ENCODE measurements at regions not wholly inside any gene's neighbourhood (a gene's known extent, or its start where the extent isn't known, plus 50 kb on each side); places are given as distances from the start of the nearest gene placed in this dataset.

- TF ChIP-seq ZFX (IDR thresholded peaks at IDR 0.05; ENCODE audit: borderline replicate concordance) (no peak), CTCF (IDR thresholded peaks at IDR 0.05) (no peak)
These were observed 141.9 kb upstream of the C14orf180 start for GRCh38 chr14:104437703-104438102.

GRCh38 chr14:104438166-104438887 is 141.2 kb upstream of the C14orf180 start:
- H3K27ac ChIP-seq: no peak overlapping the region
- TF ChIP-seq ZFX (IDR thresholded peaks at IDR 0.05; ENCODE audit: borderline replicate concordance): no peak
- no peak for TF ChIP-seq CTCF (IDR thresholded peaks at IDR 0.05)

More at GRCh38 chr14:104437703-104438102, 141.9 kb upstream of the C14orf180 start:
- no peak overlapping the region for H3K27ac ChIP-seq

- no peak overlapping the region for H3K27ac ChIP-seq
- TF ChIP-seq CTCF (IDR thresholded peaks at IDR 0.05): no peak
- TF ChIP-seq ZFX (IDR thresholded peaks at IDR 0.05; ENCODE audit: borderline replicate concordance): no peak
These were observed 139.9 kb upstream of the C14orf180 start for GRCh38 chr14:104439625-104440024.

- TF ChIP-seq CTCF (IDR thresholded peaks at IDR 0.05): no peak
- TF ChIP-seq ZFX (IDR thresholded peaks at IDR 0.05; ENCODE audit: borderline replicate concordance): no peak
- no peak overlapping the region for H3K27ac ChIP-seq
These were observed 139.1 kb upstream of the C14orf180 start for GRCh38 chr14:104440297-104440956.

- H3K27ac ChIP-seq: no peak overlapping the region
- TF ChIP-seq CTCF (IDR thresholded peaks at IDR 0.05) (no peak), ZFX (IDR thresholded peaks at IDR 0.05; ENCODE audit: borderline replicate concordance) (no peak)
These were observed 138.1 kb upstream of the C14orf180 start for GRCh38 chr14:104441275-104442106.

GRCh38 chr14:104442107-104442551 is 137.4 kb upstream of the C14orf180 start:
- no peak for TF ChIP-seq ZFX (IDR thresholded peaks at IDR 0.05; ENCODE audit: borderline replicate concordance)
- no peak overlapping the region for H3K27ac ChIP-seq

GRCh38 chr14:104442631-104443390 is 136.8 kb upstream of the C14orf180 start:
- no peak for TF ChIP-seq CTCF (IDR thresholded peaks at IDR 0.05)
- TF ChIP-seq ZFX (IDR thresholded peaks at IDR 0.05; ENCODE audit: borderline replicate concordance): no peak
- H3K27ac ChIP-seq: no peak overlapping the region

Data from 22Rv1 (cell line).